ENCODE measurements at regions not wholly inside any gene's neighbourhood (a gene's known extent, or its start where the extent isn't known, plus 50 kb on each side); places are given as distances from the start of the nearest gene placed in this dataset.

DNA sequence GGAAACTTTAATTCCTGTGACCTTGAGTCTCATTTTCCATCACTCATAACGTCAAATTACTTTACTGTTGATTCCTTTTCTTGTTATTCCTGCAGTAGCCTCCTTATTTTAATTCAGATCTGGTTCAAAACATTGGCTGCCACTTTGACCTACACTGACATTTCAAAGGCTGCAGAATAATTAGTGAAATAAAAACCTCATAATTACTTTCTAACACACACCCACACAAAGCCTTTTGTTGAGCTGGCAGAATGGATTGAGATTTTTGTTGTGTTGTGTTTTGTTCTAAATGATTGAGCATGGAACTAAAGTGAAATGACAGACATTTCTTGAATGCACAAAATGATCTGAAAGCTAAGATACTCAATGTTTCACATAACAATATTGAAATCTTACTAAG is 507.5 kb upstream of the STXBP6 start:
- TF ChIP-seq EZH2 (IDR thresholded peaks at IDR 0.05; ENCODE audit: borderline replicate concordance, insufficient read depth, low read length, poor library complexity, severe bottlenecking): no peak
- TF ChIP-seq, protein P1, sequence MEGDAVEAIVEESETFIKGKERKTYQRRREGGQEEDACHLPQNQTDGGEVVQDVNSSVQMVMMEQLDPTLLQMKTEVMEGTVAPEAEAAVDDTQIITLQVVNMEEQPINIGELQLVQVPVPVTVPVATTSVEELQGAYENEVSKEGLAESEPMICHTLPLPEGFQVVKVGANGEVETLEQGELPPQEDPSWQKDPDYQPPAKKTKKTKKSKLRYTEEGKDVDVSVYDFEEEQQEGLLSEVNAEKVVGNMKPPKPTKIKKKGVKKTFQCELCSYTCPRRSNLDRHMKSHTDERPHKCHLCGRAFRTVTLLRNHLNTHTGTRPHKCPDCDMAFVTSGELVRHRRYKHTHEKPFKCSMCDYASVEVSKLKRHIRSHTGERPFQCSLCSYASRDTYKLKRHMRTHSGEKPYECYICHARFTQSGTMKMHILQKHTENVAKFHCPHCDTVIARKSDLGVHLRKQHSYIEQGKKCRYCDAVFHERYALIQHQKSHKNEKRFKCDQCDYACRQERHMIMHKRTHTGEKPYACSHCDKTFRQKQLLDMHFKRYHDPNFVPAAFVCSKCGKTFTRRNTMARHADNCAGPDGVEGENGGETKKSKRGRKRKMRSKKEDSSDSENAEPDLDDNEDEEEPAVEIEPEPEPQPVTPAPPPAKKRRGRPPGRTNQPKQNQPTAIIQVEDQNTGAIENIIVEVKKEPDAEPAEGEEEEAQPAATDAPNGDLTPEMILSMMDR (IDR thresholded peaks at IDR 0.05; ENCODE audit: poor library complexity, severe bottlenecking): no peak
- TF ChIP-seq EP300 (conservative IDR thresholded peaks at IDR 0.05; ENCODE audit: poor library complexity, severe bottlenecking): no peak
